Heart left ventricle (tissue), 13 donors: ENCODE measurements at regions not wholly inside any gene's neighbourhood (a gene's known extent, or its start where the extent isn't known, plus 50 kb on each side); places are given as distances from the start of the nearest gene placed in this dataset.

ENCODE experiments used
- POLR2A ChIP-seq, 2 donors: fragments of 450-650 bp; IDR thresholded peaks; one replicate each; pipeline ENCODE4 v1.6.1; 2017; ENCODE audit warnings: antibody characterized with exemption in 2 of 2, mild to moderate bottlenecking in 2 of 2, moderate library complexity in 2 of 2
- TF ChIP-seq, protein P1 (sequence below), 12 donors: fragments of 200-600 bp; sonication (generic) in 4 of 12; IDR thresholded peaks; one replicate each; pipeline versions ENCODE4 v1.5.0 to v1.8.0; 2018 to 2022; ENCODE audit warnings: antibody characterized with exemption in 12 of 12, mild to moderate bottlenecking in 5 of 12
- donor health status: ischemic (EF 13 %, LVEDD 7.1; RV severe dilation, severe dysfunction).
- donor health status: DM: no; HTN: yes; CAD: no.
- donor health status: DM: no; HTN: no; CAD: no.
- donor health status: ischemic (EF 25% LVEDD 6.9; RV normal size, moderate dysfunction).
- donor health status: ischemic (EF 25% LVEDD 5.7; RV mildly dilated, moderate dysfunction).
- donor health status: ischemic (EF 35%, LVEDD 5.7; RV mildly dilated, moderate dysfunction).
- donor health status: nonischemic (EF 11% LVEDD 7.7; RV severe dilation, severe dysfunction).
- donor health status: DM: yes; HTN: yes; CAD: no.
- donor health status: PGD.
- donor health status: ischemic (EF 29% LVEDD 5.4; RV normal size, mild dysfunction).
- donor health status: nonischemic (EF 23%, LVEDD 6.1; RV moderate dilation, normal function).

DNA sequence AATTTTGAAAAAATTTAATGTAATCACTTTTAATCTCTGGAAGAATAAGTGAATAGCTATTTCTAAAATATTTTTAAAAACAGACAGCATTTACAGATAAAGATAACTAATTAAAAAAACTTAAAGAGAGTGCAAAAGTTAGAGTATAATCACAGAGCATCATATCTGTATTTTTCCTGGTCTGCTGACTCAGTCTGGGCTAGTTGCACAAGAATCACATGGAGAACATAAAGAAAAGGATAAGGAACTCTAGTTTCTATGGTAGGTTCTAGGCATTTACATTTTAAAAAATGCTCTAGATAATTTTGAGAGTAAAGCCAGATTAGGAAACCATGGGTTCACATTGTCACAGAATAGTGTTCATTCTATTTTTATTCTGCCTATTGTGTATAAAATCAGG is 347.4 kb downstream of the PSAT1 start:
- no peak for TF ChIP-seq POLR2A (IDR thresholded peaks at IDR 0.05)
- TF ChIP-seq, protein P1, sequence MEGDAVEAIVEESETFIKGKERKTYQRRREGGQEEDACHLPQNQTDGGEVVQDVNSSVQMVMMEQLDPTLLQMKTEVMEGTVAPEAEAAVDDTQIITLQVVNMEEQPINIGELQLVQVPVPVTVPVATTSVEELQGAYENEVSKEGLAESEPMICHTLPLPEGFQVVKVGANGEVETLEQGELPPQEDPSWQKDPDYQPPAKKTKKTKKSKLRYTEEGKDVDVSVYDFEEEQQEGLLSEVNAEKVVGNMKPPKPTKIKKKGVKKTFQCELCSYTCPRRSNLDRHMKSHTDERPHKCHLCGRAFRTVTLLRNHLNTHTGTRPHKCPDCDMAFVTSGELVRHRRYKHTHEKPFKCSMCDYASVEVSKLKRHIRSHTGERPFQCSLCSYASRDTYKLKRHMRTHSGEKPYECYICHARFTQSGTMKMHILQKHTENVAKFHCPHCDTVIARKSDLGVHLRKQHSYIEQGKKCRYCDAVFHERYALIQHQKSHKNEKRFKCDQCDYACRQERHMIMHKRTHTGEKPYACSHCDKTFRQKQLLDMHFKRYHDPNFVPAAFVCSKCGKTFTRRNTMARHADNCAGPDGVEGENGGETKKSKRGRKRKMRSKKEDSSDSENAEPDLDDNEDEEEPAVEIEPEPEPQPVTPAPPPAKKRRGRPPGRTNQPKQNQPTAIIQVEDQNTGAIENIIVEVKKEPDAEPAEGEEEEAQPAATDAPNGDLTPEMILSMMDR (IDR thresholded peaks at IDR 0.05), result no peak
